HG03378 (cell line): ENCODE measurements at regions not wholly inside any gene's neighbourhood (a gene's known extent, or its start where the extent isn't known, plus 50 kb on each side); places are given as distances from the start of the nearest gene placed in this dataset.

ENCODE experiments used
- ATAC-seq: cut with Tn5 transposase; IDR thresholded peaks from one replicate; pipeline ENCODE4 v1.9.1; 2021; ENCODE audit warnings: mild to moderate bottlenecking, moderate library complexity; ENCODE audit not compliant: unreplicated experiment

DNA sequence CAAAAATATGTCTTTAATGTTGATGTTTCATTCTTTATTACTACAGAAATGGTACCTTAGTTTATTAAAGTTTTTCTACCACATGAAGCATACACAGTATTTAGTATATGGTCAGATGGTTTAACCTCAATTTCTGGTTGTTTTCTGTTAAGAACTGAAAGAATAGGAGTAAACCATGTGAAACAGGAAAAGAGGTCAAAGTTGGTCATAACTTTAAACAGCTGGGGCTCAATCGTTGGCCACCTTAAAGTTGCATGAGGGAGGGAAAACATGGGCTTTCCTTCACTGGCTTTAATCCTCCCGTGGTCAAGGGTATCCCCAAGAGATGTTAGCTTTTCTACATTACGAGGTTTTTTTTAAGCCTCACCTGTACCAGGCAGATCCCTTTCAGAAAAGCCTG, 483.3 kb upstream of the ADAMTS5 start:
- ATAC-seq = no peak

DNA sequence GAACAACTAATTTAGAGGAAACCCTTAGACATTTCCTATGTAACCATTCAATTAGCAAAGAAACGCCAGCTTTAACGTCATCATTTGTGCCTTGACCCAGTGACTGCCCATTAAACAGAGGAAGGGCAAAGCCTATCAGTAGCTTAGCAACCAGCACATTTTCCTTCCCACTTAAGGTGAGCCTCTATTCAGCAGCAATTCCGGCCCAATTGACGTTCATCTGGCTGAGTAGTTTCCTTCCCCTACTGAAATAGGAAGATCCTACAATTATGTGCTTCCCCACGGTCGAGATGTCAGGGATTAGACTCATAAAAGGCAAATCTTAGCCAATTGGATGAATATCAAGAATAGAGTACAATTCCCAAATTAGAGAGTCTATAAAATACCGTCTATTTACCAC, 482.1 kb upstream of the ADAMTS5 start:
- ATAC-seq = no peak

- ATAC-seq = no peak
Measured at GRCh38 chr21:27447843-27448242, 481.0 kb upstream of the ADAMTS5 start.

- ATAC-seq = no peak
Measured at GRCh38 chr21:27429710-27430341, 462.9 kb upstream of the ADAMTS5 start.

GRCh38 chr21:27426196-27426595, 459.3 kb upstream of the ADAMTS5 start:
- ATAC-seq = no peak

DNA sequence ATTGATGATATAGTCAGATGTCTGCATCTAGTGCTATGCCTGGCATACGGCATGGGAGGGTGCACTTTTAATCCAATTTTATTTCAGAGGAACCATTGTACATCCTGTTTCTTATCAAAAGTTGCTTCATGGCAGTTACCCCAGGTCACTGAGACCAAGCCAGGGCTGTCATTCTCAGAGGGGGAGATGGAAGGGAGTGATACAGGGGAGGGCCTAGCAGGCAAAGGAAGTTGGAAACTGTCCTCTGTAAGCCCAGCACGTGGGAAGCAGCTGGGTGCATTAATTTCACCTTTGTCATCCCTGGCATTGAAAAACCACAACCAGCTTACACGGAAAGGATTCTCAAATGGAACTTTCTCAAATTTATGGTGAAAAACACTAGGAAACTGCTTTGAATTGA, 458.7 kb upstream of the ADAMTS5 start:
- ATAC-seq = no peak

- ATAC-seq = no peak
Measured at GRCh38 chr21:27425172-27425571, 458.3 kb upstream of the ADAMTS5 start.

DNA sequence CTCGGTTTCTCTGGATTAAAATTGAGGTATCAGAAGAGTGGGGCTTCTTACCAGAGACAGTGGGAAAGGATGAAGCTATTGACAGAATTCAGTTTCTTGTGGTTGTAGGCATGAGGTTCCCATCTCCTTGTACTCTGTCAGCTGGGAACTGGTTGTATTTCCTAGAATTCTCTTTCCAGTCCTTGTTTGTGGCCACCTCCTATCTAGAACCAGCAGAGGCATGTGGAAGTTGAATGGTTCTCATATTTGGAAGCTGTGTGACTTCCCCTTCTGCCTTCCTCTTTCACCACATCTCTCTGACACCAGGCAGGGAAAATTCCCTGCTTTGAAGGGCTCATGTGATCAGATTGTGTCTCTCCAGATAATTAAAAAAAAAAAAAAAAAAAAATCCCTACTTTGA, 457.7 kb upstream of the ADAMTS5 start:
- ATAC-seq = no peak

GRCh38 chr21:27423906-27424595, 457.2 kb upstream of the ADAMTS5 start:
- no peak for ATAC-seq

DNA sequence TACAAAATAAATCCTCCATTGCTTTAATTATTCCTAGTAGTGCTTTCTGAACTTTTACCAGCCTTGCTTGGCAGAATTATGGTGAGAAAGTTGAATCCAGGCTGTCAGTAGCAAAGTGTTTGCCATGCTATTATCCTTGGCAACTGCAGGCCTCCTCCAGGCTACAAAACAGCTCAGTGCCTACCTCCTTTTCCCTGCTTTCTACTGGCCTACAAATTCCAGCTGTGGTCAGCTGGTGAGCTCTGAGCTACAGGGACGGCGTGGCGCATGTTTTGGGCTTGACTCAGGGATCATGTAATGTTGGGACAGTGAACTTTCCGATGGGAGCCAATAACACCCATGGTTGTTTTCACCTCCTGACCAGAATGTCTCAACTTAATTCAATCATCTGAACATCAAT, 456.1 kb upstream of the ADAMTS5 start:
- no peak for ATAC-seq

- no peak for ATAC-seq
Measured at GRCh38 chr21:27422435-27422834, 455.5 kb upstream of the ADAMTS5 start.

- no peak for ATAC-seq
Measured at GRCh38 chr21:27421654-27422053, 454.8 kb upstream of the ADAMTS5 start.

DNA sequence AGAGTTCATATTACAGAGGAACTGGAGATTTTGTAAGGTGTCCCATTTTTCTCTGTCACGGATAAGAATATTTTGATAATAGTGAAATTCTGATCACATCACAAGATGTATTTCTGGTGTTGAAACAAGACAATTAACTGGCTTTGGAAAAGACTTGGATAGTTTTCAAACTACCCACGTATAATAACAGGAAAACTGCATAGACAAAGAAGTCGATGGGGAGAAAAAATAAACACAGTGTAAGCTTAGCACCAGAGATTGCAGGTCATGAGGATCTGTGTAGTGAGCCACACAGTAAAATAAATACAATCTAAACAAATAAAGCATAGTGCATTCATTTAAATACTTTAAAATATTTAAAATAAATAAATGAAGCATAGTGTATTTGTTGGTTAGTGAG, 452.3 kb upstream of the ADAMTS5 start:
- no peak for ATAC-seq

DNA sequence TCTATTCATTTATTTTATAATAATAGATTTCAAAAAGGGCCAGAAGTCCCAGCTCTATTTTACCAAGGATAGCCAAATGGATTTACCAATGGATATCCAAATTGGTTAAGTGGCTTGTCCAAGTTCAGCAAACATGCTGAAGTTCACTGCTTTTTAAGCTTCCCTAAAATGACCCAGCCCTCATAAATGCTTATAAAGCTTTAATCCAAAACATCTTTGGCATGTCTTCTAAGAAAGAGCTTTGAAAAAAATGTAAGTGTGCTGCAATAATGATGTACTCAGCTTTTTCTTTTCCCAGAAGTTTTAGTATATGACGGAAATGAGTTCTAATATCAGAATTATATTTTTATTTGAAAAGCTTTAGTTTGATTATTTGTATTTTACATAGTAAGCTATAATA, 451.5 kb upstream of the ADAMTS5 start:
- no peak for ATAC-seq

- no peak for ATAC-seq
Measured at GRCh38 chr21:27412530-27412929, 445.6 kb upstream of the ADAMTS5 start.

DNA sequence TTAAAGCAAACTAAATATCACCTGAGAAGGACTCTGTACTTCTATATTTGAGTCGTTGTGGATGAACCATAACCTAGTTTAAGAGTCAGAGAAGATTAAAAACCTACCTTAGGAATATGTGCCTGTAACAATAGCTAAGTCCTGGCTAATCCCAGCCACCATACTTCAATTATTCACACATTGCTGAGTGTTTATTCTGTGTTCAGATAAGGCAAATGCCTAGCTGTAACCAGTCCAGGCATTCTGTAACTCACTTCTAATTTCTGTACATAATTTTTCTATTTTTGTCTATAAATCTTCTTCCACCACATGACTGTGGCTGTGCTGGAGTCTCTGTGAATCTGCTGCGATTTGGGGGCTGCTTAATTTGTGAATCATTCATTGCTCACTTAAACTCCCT, 441.9 kb upstream of the ADAMTS5 start:
- ATAC-seq = no peak

GRCh38 chr21:27407271-27407670, 440.4 kb upstream of the ADAMTS5 start:
- no peak for ATAC-seq

- no peak for ATAC-seq
Measured at GRCh38 chr21:27406300-27407009, 439.6 kb upstream of the ADAMTS5 start.

- no peak for ATAC-seq
Measured at GRCh38 chr21:27403011-27403410, 436.1 kb upstream of the ADAMTS5 start.

DNA sequence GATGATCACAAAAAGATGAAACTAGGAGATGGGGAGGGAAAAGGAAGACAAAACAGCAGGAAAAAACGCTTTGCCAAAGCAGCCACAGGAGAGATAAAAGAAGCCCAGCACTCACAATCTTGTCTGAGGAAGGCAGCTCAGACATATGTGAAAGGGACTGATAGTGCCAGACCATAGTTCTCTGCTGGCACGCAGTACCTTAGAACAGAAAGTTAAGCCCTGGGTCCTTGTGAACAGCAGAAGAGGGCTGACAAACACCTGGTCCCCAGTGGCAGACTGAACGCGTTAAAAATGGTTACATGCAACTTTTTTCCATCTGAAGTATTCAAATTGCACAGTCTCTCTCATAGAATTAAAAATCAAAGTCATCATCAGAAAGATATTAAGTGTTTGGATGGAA, 433.2 kb upstream of the ADAMTS5 start:
- no peak for ATAC-seq

GRCh38 chr21:27397578-27397977, 430.7 kb upstream of the ADAMTS5 start:
- ATAC-seq = no peak

DNA sequence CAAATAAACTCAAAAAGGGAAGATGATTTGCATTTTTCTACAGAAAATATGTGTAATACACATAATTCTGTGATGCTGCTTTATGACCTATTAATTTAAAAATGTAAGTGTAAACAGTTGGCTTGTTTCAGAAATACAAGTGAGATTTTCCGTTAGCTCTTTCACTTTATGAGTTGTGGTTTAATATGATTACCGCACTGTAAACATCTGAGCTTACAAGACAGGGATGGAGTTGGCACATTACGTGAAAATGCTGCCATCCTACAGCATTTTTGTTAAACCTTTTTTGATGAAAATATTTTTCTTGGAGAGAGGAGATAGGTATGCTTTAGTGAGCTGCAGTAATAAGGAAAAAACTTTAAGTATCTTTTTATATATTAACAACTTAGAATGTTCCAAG, 426.8 kb upstream of the ADAMTS5 start:
- no peak for ATAC-seq
